SU-DHL-6 (cell line): ENCODE measurements at regions not wholly inside any gene's neighbourhood (a gene's known extent, or its start where the extent isn't known, plus 50 kb on each side); places are given as distances from the start of the nearest gene placed in this dataset.

ENCODE experiments used
- H2AFZ ChIP-seq: fragments of 200-600 bp; sonication (generic); 2 replicates; pipeline ENCODE4 v1.6.1; 2014; ENCODE audit warnings: low read depth, mild to moderate bottlenecking, moderate library complexity, mixed read lengths, antibody characterized with exemption, low read length; ENCODE audit not compliant: severe bottlenecking
- H3F3A ChIP-seq: fragments of 200-600 bp; shearing (Covaris generic); 2 replicates; pipeline ENCODE4 v1.6.0; 2016; ENCODE audit warnings: antibody characterized with exemption, mild to moderate bottlenecking; ENCODE audit not compliant: insufficient read depth
- H3K27ac ChIP-seq: fragments of 200-600 bp; sonication (generic); 2 replicates; pipeline ENCODE4 v1.5.1; 2016; ENCODE audit warnings: low read depth, mild to moderate bottlenecking, low read length, moderate library complexity, mixed read lengths
- H3K27me3 ChIP-seq: fragments of 200-600 bp; sonication (generic), shearing (Covaris generic); 2 replicates; pipeline ENCODE4 v1.6.0; 2014; ENCODE audit warnings: mild to moderate bottlenecking, low read length
- H3K36me3 ChIP-seq: fragments of 200-600 bp; sonication (generic); 2 replicates; pipeline ENCODE4 v1.6.1; 2014; ENCODE audit warnings: mild to moderate bottlenecking, low read length, mixed read lengths
- H3K4me2 ChIP-seq: fragments of 300-600, 200-600 bp; shearing (Covaris generic), sonication (generic); 2 replicates; pipeline ENCODE4 v1.6.0; 2014; ENCODE audit warnings: low read length, low read depth, mild to moderate bottlenecking; ENCODE audit not compliant: poor library complexity, severe bottlenecking
- H3K4me3 ChIP-seq: fragments of 200-600 bp; sonication (generic); 2 replicates; pipeline ENCODE4 v1.5.1; 2014; ENCODE audit warnings: antibody characterized with exemption, low read length, mild to moderate bottlenecking, mixed read lengths; ENCODE audit not compliant: insufficient read depth, poor library complexity, severe bottlenecking
- H3K79me2 ChIP-seq: fragments of 200-600 bp; sonication (generic); 2 replicates; pipeline ENCODE4 v1.6.1; 2014; ENCODE audit warnings: mild to moderate bottlenecking, low read length, moderate library complexity; ENCODE audit not compliant: insufficient read depth
- H3K9ac ChIP-seq: fragments of 200-600 bp; sonication (generic); 2 replicates; pipeline ENCODE4 v1.7.0; 2014; ENCODE audit warnings: mild to moderate bottlenecking, low read length
- H3K9me2 ChIP-seq: fragments of 200-600 bp; sonication (generic); replicated peaks from 2 replicates; pipeline ENCODE4 v1.6.1; 2014; ENCODE audit warnings: low read length; ENCODE audit not compliant: insufficient read depth
- H3K9me3 ChIP-seq: fragments of 200-600 bp; sonication (generic); 2 replicates; pipeline ENCODE4 v1.6.1; 2014; ENCODE audit warnings: low read length, mixed read lengths; ENCODE audit not compliant: insufficient read depth
- H4K20me1 ChIP-seq: fragments of 200-600 bp; sonication (generic); 2 replicates; pipeline ENCODE4 v1.6.1; 2014; ENCODE audit warnings: low read depth, mild to moderate bottlenecking, antibody characterized with exemption, low read length, moderate library complexity, mixed read lengths
- EZH2phosphoT487 ChIP-seq: fragments of 200-600 bp; sonication (generic), shearing (Covaris generic); conservative IDR thresholded peaks from 2 replicates; pipeline ENCODE4 v1.6.1; 2018; ENCODE audit warnings: mild to moderate bottlenecking, antibody characterized with exemption, low read length, moderate library complexity, mixed read lengths
- TF ChIP-seq, protein P1 (sequence below): fragments of 200-600 bp; sonication (generic); IDR thresholded peaks from one replicate; pipeline ENCODE4 v1.5.1; 2017; ENCODE audit warnings: antibody characterized with exemption, mild to moderate bottlenecking, low read length, moderate library complexity; ENCODE audit not compliant: insufficient read depth, poor library complexity, severe bottlenecking

DNA sequence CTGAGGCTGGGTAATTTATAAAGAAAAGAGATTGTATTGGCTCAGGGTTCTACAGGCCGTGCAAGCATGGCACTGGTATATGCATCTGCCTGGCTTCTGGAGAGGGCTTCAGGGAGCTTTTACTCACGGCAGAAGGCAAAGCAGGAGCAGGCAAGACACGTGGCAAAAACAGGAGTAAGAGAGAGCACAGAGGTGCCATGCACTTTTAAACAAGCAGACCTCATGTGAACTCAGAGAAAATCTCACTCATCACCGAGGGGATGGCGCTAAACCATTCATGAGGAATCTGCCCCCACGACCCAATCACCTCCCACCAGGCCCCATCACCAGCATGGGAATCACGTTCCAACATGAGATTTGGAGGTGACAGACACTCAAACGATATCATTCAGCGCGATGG is 400.7 kb upstream of the RUNX1 start:
- H3K36me3 ChIP-seq, result no peaks in the 10 kb centered on the region
- H3K79me2 ChIP-seq, result no peaks in the 10 kb centered on the region
- no peak for TF ChIP-seq EZH2phosphoT487
- no peaks in the 10 kb centered on the region for H3K9me2 ChIP-seq
- H3K4me2 ChIP-seq, result no peak overlapping the region
- no peaks in the 10 kb centered on the region; the same call in 1 of the 2 replicates for H3K9me3 ChIP-seq
- no peaks in the 10 kb centered on the region for H4K20me1 ChIP-seq
- H2AFZ ChIP-seq, result no peak overlapping the region
- H3K27me3 ChIP-seq, result no peaks in the 10 kb centered on the region
- H3K9ac ChIP-seq, result no peak overlapping the region
- H3K4me3 ChIP-seq, result no peak overlapping the region
- H3K27ac ChIP-seq, result no peak overlapping the region
- no peaks in the 10 kb centered on the region for H3F3A ChIP-seq

DNA sequence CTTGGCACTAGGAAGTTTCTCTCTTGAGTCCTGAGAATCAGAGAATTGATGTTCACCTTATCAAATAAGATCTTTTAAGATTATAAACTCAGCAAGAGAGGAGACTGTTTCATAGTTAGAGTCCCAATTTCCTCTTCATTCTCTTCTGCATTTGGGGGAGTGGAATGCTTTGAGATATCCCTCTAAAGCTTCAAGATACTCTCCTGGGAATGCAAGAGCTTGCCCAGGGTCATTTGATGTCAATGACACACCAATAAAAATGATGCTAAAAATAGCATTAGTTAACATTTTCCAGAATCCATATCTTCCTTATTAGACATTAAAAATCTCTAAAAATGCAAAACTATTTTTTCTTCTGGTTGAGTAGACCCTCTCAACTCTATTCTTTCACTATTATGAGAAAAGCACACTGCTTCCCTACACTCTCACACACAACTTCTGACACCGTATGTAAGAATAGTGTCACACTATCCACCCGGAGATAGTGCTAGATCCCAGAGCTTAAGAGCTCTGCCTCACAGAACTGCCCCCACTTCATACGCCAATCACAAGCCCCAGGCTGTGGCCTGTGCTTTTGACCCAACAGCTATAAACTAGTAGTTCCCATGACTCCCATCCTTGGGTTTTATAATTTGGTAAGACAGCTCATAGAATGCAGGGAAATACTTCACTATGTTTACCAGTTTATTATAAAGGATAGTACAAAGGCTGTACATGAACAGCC is 399.9 kb upstream of the RUNX1 start:
- Histone ChIP-seq H3K9me3 (no peaks in the 10 kb centered on the region; the same call in 1 of the 2 replicates), H3K4me2 (no peak overlapping the region), H3K4me3 (no peak overlapping the region), H4K20me1 (no peaks in the 10 kb centered on the region), H3K27ac (no peak overlapping the region), H2AFZ (no peak overlapping the region), H3K27me3 (no peaks in the 10 kb centered on the region), H3K79me2 (no peaks in the 10 kb centered on the region), H3K9me2 (no peaks in the 10 kb centered on the region), H3F3A (no peaks in the 10 kb centered on the region), H3K36me3 (no peaks in the 10 kb centered on the region), H3K9ac (no peak overlapping the region)
- TF ChIP-seq, protein P1, sequence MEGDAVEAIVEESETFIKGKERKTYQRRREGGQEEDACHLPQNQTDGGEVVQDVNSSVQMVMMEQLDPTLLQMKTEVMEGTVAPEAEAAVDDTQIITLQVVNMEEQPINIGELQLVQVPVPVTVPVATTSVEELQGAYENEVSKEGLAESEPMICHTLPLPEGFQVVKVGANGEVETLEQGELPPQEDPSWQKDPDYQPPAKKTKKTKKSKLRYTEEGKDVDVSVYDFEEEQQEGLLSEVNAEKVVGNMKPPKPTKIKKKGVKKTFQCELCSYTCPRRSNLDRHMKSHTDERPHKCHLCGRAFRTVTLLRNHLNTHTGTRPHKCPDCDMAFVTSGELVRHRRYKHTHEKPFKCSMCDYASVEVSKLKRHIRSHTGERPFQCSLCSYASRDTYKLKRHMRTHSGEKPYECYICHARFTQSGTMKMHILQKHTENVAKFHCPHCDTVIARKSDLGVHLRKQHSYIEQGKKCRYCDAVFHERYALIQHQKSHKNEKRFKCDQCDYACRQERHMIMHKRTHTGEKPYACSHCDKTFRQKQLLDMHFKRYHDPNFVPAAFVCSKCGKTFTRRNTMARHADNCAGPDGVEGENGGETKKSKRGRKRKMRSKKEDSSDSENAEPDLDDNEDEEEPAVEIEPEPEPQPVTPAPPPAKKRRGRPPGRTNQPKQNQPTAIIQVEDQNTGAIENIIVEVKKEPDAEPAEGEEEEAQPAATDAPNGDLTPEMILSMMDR, result no peak
- no peak for TF ChIP-seq EZH2phosphoT487

DNA sequence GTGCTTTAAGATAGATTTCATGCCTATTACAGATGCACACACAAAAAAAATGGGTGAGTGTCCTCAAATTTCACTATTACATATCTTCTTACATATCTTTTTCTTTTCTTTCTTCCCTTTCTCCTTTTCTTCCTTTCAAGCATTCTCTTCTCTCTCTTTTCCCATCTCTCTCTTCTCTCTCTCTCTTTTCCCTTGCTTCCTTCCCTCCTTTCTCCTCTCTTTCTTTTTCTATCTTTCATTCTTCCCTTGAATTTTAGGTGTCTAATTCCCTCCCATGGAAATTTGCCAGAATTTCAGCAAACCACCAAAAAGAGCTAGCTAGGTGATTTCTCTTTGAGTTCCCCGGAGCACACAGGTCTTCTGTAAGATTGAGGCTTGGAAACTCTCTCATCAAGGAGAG is 395.3 kb upstream of the RUNX1 start:
- Histone ChIP-seq H4K20me1 (no peaks in the 10 kb centered on the region), H3K27me3 (no peaks in the 10 kb centered on the region), H3K9me3 (no peaks in the 10 kb centered on the region), H3K79me2 (no peaks in the 10 kb centered on the region), H3K27ac (no peak overlapping the region), H3K4me3 (no peak overlapping the region), H2AFZ (no peak overlapping the region), H3F3A (no peaks in the 10 kb centered on the region), H3K36me3 (no peaks in the 10 kb centered on the region), H3K9ac (no peak overlapping the region), H3K9me2 (no peaks in the 10 kb centered on the region), H3K4me2 (no peak overlapping the region)
- no peak for TF ChIP-seq EZH2phosphoT487
- TF ChIP-seq, protein P1, result no peak

DNA sequence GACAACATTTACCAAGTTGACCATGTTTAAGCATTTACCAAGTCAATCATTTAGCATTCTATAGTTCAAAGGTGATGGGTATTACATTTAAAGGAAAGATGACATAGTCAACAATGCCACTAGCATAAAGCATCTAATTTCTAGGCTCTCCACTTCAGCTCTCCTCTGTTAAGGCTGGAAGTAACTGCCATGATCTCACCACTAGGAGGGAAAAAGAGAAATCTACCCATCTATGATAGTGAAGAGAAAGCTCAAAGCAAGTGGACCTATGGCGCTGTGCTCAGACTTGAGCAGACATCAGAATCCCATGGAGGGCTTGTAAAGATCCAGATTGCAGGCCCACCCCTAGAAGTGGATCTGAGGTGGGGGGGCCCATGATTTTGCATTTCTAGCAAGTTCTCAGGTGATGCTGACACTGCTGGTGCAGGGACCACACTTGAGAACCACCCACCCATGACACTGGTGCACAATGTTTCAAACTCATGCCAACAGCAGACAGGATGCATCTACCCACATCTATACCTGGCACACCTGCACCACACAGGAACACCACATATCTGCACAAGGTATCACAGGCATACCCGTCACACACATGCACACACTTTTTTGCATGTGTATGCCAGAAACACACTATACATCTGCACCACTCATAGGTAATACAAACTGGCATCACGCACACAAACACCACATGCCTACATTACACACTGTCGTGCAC is 392.9 kb upstream of the RUNX1 start:
- Histone ChIP-seq H3K36me3 (no peaks in the 10 kb centered on the region), H3K9ac (no peak overlapping the region), H3K79me2 (no peaks in the 10 kb centered on the region), H3K4me2 (no peak overlapping the region), H3K27me3 (no peaks in the 10 kb centered on the region), H3K4me3 (no peak overlapping the region), H3K27ac (no peak overlapping the region), H4K20me1 (no peaks in the 10 kb centered on the region), H2AFZ (no peak overlapping the region), H3K9me2 (no peaks in the 10 kb centered on the region), H3F3A (no peaks in the 10 kb centered on the region), H3K9me3 (no peaks in the 10 kb centered on the region)
- TF ChIP-seq, protein P1, result no peak
- no peak for TF ChIP-seq EZH2phosphoT487
